ENCODE measurements at regions not wholly inside any gene's neighbourhood (a gene's known extent, or its start where the extent isn't known, plus 50 kb on each side); places are given as distances from the start of the nearest gene placed in this dataset.
A peak's percentile ranks its signal among the peaks of the same experiment; 100 is the strongest.
"Not testable (repeated sequence)": the region's sequence is repeated elsewhere in the genome, so short reads cannot be mapped to it uniquely, and the experiment has no call there.

DNA sequence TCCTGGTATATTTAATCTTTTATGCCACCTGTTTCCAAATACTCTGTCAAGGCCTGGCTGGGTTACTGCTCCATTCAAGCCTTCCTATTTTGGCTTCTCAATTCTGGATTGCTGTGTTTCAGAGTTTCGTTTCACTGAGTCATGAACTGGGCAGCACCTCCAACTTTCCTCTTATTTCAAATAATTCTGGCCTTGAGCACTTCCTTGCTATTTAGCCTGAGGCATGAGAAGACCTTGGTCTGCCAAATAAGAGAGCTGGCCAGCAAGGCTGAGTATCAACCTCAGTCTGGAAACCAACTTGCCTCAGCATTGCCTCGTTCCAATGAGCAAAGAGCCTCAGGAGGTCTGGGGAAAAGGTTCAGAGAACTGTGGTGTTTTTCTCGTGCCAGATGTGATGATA lies 66.6 kb downstream of the TNFAIP3 start:
- H3K4me3 Mint-ChIP-seq, result no peak overlapping the region
- H3K4me1 Mint-ChIP-seq, result peaks cover 1 to 10% (median 6%) of the 10 kb centered on the region in 4 donors
- H3K36me3 Mint-ChIP-seq, result peaks cover 0 to 9% (median 4%) of the 10 kb centered on the region in 3 donors
- ATAC-seq, result no peak
- POLR2A ChIA-PET, result no interaction called here
- H3K9me3 Mint-ChIP-seq, result peaks cover 0 to 13% (median 7%) of the 10 kb centered on the region in 9 donors
- H3K27ac Mint-ChIP-seq, result peak overlapping the region in 3 of 10 donors; percentile 17 to 69 (median 21)
- H3K27me3 Mint-ChIP-seq, result no peaks in the 10 kb centered on the region
- no peak for DNase-seq

DNA sequence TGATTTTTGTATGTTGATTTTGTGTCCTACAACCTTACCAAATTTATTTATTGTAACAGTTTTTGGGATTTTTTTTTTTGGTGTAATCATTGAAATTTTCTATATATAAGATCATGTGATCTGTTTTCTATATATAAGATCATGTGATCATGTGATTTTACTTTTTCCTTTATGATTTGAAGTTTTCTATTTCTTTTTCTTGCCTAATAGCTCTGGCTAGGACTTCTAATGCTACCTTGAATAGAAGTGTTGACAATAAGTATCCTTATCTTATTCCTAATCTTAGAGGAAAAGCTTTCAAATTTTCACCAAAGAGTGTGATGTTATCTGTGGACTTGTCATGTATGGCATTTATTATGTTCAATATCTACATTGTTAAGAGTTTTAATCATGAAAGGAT lies 69.7 kb downstream of the TNFAIP3 start:
- peaks cover 6 to 15% (median 11%) of the 10 kb centered on the region in 4 donors for H3K4me1 Mint-ChIP-seq
- H3K4me3 Mint-ChIP-seq, result no peak overlapping the region
- peaks cover 0 to 13% (median 8%) of the 10 kb centered on the region in 3 donors for H3K36me3 Mint-ChIP-seq
- POLR2A ChIA-PET, result no interaction called here
- no peak for ATAC-seq
- H3K27me3 Mint-ChIP-seq, result no peaks in the 10 kb centered on the region
- no peak for DNase-seq
- H3K27ac Mint-ChIP-seq, result no peak overlapping the region
- H3K9me3 Mint-ChIP-seq, result peaks cover 0 to 17% (median 12%) of the 10 kb centered on the region in 9 donors

DNA sequence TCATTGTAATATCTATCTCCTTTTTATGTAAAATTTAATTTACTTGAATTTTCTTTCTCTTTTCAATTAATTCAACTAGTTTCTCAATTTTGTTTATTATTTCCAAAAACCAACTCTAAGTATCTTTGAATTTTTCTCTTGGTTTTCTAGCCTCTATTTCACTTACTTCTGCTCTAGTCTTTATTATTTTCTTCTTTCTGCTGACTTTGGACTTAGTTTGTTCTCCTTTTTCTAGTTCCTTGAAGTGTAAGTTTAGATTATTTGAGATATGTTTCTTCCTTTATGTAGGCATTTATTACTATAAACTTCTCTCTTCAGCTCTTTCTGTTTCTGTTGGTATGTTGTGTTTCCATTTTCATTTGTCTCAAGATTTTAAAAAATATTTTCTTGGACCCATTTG lies 70.8 kb downstream of the TNFAIP3 start:
- Mint-ChIP-seq H3K4me1 (peaks cover 6 to 15% (median 11%) of the 10 kb centered on the region in 4 donors), H3K36me3 (peaks cover 0 to 13% (median 8%) of the 10 kb centered on the region in 3 donors), H3K4me3 (no peak overlapping the region), H3K27ac (no peak overlapping the region), H3K27me3 (no peaks in the 10 kb centered on the region), H3K9me3 (peaks cover 0 to 17% (median 12%) of the 10 kb centered on the region in 9 donors)
- POLR2A ChIA-PET, result no interaction called here
- no peak for DNase-seq
- no peak for ATAC-seq

DNA sequence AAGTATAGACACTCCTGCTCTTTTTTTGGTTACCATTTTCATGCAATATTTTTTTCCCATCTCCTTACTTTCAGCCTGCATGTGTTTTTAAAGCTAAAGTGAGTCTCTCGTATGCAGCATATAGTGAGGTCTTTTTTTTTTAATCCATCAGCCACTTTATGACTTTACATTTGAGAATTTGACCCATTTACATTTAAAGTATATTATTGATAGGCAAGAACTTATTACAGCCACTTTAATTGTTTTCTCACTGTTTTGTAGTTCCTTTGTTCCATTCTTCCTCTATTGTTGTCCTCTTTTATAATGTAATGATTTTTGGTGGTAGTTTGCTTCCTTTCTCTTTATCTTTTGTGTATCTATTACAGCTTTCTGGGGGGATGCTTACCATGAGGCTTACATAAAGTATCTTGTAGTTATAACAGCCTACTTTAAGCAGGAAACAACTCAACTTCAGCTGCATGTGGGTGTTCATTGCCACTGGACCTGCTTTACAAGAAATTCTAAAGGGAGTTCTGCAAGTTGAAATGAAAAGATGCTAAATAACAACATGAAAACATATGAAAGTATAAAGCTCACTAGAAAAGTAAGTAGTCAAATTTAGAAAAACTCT lies 71.8 kb downstream of the TNFAIP3 start:
- no peak overlapping the region for H3K4me3 Mint-ChIP-seq
- H3K27ac Mint-ChIP-seq, result peak overlapping the region in 1 of 10 donors; percentile 32
- ATAC-seq, result no peak
- H3K36me3 Mint-ChIP-seq, result peaks cover 0 to 13% (median 8%) of the 10 kb centered on the region in 3 donors
- DNase-seq, result no peak
- POLR2A ChIA-PET, result interaction anchor here (0.6 to 1.9 kb wide), 8 partner anchors 11 to 337 kb away, joined by 3 to 10 read pairs (median 4); partner anchors contain the start of gene TNFAIP3
- H3K4me1 Mint-ChIP-seq, result peaks cover 6 to 15% (median 10%) of the 10 kb centered on the region in 4 donors
- H3K9me3 Mint-ChIP-seq, result peaks cover 0 to 17% (median 12%) of the 10 kb centered on the region in 9 donors
- H3K27me3 Mint-ChIP-seq, result no peaks in the 10 kb centered on the region

DNA sequence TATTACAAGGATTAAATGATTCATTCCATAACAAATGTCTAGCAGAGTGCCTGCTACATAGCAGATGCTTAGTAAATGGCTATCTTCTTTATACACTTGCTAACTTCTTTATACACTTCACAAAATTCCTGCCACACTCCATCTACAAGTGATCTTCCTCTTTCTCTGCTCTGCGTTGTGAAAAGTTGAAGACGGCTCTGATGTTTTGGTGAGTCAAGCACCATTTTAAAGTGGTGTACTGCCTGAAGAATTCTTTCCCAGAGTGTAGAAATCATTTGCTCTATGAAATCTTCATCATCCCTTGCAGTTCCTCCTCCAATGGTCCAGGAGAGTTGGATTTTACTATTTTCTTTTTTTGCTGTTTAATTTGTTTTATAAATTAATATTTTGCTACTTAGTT lies 74.9 kb downstream of the TNFAIP3 start:
- Mint-ChIP-seq H3K27me3 (no peaks in the 10 kb centered on the region), H3K9me3 (peaks cover 0 to 17% (median 12%) of the 10 kb centered on the region in 9 donors), H3K4me1 (peaks cover 10 to 23% (median 15%) of the 10 kb centered on the region in 4 donors), H3K27ac (no peak overlapping the region), H3K36me3 (peaks cover 0 to 8% (median 8%) of the 10 kb centered on the region in 3 donors), H3K4me3 (no peak overlapping the region)
- ATAC-seq, result no peak
- POLR2A ChIA-PET, result interaction anchor here (1.0 kb wide), 1 partner anchor 72 kb away, joined by 3 read pairs; no protein-coding TSS in a partner anchor
- DNase-seq, result no peak

DNA sequence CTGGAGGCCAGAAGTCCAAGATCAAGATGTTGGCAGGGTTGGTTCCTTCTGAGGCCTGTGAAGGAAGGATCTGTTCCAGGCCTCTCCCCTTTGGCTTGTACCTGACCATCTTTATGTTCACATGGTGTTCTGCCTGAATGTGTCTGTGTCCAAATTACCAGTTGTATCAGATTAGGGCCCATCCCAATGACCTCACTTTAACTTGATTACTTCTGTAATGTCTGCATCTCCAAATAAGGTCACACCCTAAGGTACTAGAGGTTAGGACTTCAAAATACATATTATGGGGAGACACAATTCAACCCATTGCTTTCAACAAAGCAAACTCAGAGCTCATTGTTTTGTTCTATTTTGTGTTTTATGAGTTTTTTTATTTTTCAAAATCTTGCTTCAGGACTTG lies 75.7 kb downstream of the TNFAIP3 start:
- POLR2A ChIA-PET, result interaction anchor here (1.0 kb wide), 1 partner anchor 235 kb away, joined by 3 read pairs; no protein-coding TSS in a partner anchor
- peaks cover 0 to 13% (median 8%) of the 10 kb centered on the region in 9 donors for H3K9me3 Mint-ChIP-seq
- peak overlapping the region in 1 of 10 donors; percentile 28 for H3K27ac Mint-ChIP-seq
- peaks cover 0 to 8% (median 8%) of the 10 kb centered on the region in 3 donors for H3K36me3 Mint-ChIP-seq
- no peak overlapping the region for H3K4me3 Mint-ChIP-seq
- DNase-seq (no peak), ATAC-seq (no peak)
- H3K27me3 Mint-ChIP-seq, result no peaks in the 10 kb centered on the region
- H3K4me1 Mint-ChIP-seq, result peaks cover 10 to 23% (median 15%) of the 10 kb centered on the region in 4 donors

DNA sequence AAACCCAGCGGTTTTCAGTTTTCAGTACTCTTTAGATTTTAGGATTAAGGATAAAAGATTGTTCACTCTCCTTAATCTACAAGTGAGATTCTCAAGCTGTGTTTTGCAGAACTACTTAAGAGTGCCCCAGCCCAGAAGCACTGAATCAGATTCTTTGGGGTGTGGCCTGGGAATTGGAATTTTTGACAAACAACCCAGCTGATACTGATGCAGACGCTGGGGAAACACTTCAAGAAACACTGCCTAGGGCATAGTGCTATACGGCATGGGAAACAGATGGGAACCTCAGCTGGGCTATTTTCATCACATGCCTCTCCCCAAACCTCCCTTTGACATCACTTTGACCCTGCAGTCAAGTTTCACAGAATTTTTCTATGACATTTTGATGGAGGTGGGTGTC lies 77.3 kb downstream of the TNFAIP3 start:
- not testable (repeated sequence) for ATAC-seq, DNase-seq, H3K27me3 Mint-ChIP-seq, H3K36me3 Mint-ChIP-seq, H3K9me3 Mint-ChIP-seq, H3K4me3 Mint-ChIP-seq
- peak overlapping the region in 2 of 10 donors; percentile 10 to 74 for H3K27ac Mint-ChIP-seq
- POLR2A ChIA-PET, result interaction anchor here (0.6 to 1.2 kb wide), 4 partner anchors 17 to 123 kb away, joined by 3 to 4 read pairs (median 3); no protein-coding TSS in a partner anchor
- peaks cover 10 to 18% (median 14%) of the 10 kb centered on the region in 4 donors for H3K4me1 Mint-ChIP-seq

DNA sequence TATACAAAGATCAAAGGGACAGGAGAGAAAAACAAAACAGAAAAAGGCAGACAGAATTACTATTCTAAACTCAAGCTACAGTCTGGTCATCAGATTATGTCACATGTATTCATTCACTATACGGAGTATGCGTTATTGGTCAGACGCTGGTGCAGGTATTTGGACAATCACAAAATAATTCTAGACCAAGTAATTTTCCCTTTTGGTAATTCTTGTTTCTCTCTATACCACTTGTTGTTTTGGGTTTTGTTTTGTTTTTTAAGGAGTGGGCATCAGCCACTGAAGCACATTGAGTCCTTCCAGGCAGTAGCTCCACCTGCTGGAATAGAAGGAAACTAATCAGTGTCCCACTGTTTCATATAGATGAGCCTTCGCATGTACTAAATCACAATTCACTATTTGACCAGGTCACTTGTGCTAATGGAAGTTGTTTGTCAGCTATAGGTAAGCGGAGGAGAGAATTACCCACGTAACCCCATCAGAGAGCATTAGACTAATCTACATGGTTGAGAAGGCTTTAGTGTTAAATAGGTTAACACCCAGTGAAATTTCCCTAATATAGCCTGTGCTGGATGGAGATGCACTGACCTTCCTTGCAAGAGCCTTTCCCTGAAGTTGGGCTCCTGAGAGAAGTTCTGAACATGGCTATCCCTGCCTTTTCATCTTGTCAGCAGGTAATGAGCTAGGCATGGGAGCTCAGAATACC lies 77.9 kb downstream of the TNFAIP3 start:
- peaks cover 7 to 21% (median 17%) of the 10 kb centered on the region in 4 donors for H3K4me1 Mint-ChIP-seq
- H3K27me3 Mint-ChIP-seq, result no peaks in the 10 kb centered on the region
- no peaks in the 10 kb centered on the region for H3K36me3 Mint-ChIP-seq
- POLR2A ChIA-PET, result interaction anchor here (0.6 to 1.2 kb wide), 3 partner anchors 17 to 236 kb away, joined by 3 read pairs; no protein-coding TSS in a partner anchor
- peak; percentile 67 to 84 for ATAC-seq
- H3K9me3 Mint-ChIP-seq, result no peaks in the 10 kb centered on the region
- peak in 6 of 10 donors; percentile 6 to 67 (median 44) for DNase-seq
- no peak overlapping the region for H3K4me3 Mint-ChIP-seq
- H3K27ac Mint-ChIP-seq, result peak overlapping the region in 4 of 10 donors; percentile 2 to 83 (median 42)

DNA sequence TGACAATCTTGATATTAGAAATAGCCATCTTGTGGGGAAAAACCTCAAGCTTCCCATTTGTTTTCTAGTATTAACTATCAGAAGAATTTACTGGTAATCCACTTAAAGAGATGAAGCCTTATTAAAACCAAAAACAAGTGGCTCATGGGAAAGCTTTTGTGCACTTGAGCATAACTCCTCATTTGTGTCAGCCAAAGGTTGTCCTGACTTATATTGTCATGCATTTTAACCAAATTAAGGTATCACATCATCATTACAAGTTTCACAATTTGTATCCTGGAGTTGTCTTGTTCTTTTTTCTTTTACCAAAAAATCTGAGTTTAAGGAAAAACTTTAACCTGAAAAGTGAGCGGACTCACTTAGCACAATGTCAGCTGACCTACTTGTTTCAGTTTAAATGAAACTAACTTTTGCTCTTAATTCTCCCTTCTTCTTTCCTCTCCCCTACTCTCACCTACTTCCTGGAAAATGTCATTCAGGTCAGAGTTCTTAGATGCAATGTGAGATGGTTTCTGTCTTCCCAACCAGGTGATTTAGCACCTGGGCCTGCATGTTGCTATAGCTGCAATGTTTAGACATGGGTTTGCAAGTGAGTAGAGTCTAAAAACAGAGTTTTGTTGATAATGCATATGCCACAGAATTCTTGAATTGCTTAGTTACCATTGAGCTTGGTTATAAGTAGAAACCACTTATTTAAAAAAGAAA lies 82.8 kb downstream of the TNFAIP3 start:
- ATAC-seq (peak; percentile 69 to 84), DNase-seq (peak in 3 of 10 donors; percentile 16 to 40 (median 33))
- POLR2A ChIA-PET, result interaction anchor here (0.7 to 1.1 kb wide), 3 partner anchors 80 to 287 kb away, joined by 3 to 5 read pairs (median 3); partner anchors contain the start of gene TNFAIP3
- Mint-ChIP-seq H3K4me1 (peaks cover 11 to 22% (median 13%) of the 10 kb centered on the region in 4 donors), H3K36me3 (no peaks in the 10 kb centered on the region), H3K9me3 (no peaks in the 10 kb centered on the region), H3K4me3 (peak overlapping the region in 6 of 10 donors; percentile 3 to 65 (median 46)), H3K27me3 (no peaks in the 10 kb centered on the region), H3K27ac (peak overlapping the region; percentile 3 to 88 (median 72))

DNA sequence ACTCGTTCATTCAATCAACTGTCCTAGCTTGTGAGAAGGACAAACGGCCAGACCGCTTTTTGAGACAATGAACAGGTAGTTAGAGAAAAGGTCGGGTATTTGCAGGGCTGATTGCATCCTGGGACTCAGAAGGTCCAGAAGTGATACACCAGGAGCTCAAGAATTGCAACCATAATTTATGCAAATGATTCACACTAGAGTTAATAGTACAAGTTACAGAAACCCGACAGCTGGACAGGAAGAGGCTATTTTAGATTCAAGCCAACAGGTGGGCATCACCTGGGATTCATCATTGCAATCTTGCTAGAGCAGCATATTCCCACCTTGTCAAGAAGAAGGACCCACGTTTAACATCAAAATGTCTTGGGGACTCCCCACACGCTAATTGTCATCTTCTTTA lies 83.5 kb downstream of the TNFAIP3 start:
- no peaks in the 10 kb centered on the region for H3K36me3 Mint-ChIP-seq
- peak overlapping the region in 3 of 10 donors; percentile 26 to 85 (median 73) for H3K27ac Mint-ChIP-seq
- DNase-seq (no peak), ATAC-seq (no peak)
- no peaks in the 10 kb centered on the region for H3K9me3 Mint-ChIP-seq
- peaks cover 9 to 19% (median 11%) of the 10 kb centered on the region in 4 donors for H3K4me1 Mint-ChIP-seq
- H3K4me3 Mint-ChIP-seq, result no peak overlapping the region
- H3K27me3 Mint-ChIP-seq, result no peaks in the 10 kb centered on the region
- POLR2A ChIA-PET, result interaction anchor here (1.0 to 1.1 kb wide), 2 partner anchors 81 to 83 kb away, joined by 3 read pairs; partner anchors contain the start of gene TNFAIP3

DNA sequence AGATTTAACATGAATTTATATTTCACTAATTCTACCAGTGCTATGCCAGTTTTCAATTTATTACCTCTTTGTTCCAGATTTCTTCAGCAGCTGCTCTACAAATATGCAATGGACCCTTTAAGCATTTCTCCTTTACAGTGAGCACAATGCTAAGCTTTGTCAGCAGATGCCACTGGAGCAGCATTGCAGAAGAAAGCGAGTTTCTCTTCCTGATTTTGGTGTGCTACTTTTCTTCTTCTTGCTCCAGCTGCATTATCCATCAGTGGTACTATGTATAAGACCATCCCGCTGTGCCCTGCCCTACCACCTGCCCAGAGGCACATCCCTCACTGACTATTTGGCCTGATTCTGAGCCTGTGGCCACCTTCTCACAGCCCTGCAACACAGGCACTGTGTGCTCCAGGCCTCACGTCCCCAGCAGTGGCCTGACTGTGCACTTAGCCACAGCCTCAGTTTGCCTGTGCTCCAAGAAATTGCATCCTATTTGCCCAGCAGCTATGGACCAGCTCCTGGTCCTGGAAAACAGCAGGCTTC lies 84.1 kb downstream of the TNFAIP3 start:
- POLR2A ChIA-PET, result interaction anchor here (1.0 kb wide), 1 partner anchor 84 kb away, joined by 3 read pairs; the partner anchor contains the start of gene TNFAIP3
- H3K4me1 Mint-ChIP-seq, result peaks cover 8 to 19% (median 11%) of the 10 kb centered on the region in 4 donors
- H3K36me3 Mint-ChIP-seq, result no peaks in the 10 kb centered on the region
- no peak for ATAC-seq
- H3K9me3 Mint-ChIP-seq, result no peaks in the 10 kb centered on the region
- H3K4me3 Mint-ChIP-seq, result no peak overlapping the region
- DNase-seq, result no peak
- peak overlapping the region in 1 of 10 donors; percentile 48 for H3K27ac Mint-ChIP-seq
- no peaks in the 10 kb centered on the region for H3K27me3 Mint-ChIP-seq

DNA sequence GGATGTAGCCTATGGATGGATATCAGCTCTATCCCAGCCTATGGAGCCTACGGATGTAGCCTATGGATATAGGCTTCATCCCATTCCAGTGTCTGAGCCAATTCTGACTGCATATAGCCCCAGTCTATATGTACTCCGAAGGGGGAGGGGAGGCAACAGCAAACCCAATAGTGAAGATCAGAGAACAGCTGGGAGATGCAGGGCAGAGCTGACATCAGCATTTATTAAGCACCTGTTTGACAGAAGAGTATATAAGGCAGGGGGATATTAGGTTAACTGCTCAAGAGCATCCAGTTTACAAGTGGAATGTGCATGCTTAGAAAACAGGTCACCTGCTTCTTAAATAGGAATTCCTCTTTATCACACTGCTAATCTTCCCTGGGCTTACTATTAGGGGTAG lies 85.2 kb downstream of the TNFAIP3 start:
- no peaks in the 10 kb centered on the region for H3K9me3 Mint-ChIP-seq
- POLR2A ChIA-PET, result no interaction called here
- ATAC-seq (no peak), DNase-seq (no peak)
- H3K27me3 Mint-ChIP-seq, result no peaks in the 10 kb centered on the region
- H3K4me3 Mint-ChIP-seq, result no peak overlapping the region
- no peak overlapping the region for H3K27ac Mint-ChIP-seq
- no peaks in the 10 kb centered on the region for H3K36me3 Mint-ChIP-seq
- H3K4me1 Mint-ChIP-seq, result peaks cover 8 to 20% (median 11%) of the 10 kb centered on the region in 4 donors

All from naive thymus-derived CD8-positive, alpha-beta T cell (primary cell).